GM12873 (cell line): ENCODE measurements at regions not wholly inside any gene's neighbourhood (a gene's known extent, or its start where the extent isn't known, plus 50 kb on each side); places are given as distances from the start of the nearest gene placed in this dataset.

Experiments
- TF ChIP-seq, protein P1 (sequence below): IDR thresholded peaks from 2 replicates; pipeline ENCODE4 v1.5.1; 2012; ENCODE audit warnings: low read depth, mild to moderate bottlenecking, moderate library complexity, low read length, control low read depth; ENCODE audit not compliant: insufficient read depth; ENCODE audit errors: missing control alignments

DNA sequence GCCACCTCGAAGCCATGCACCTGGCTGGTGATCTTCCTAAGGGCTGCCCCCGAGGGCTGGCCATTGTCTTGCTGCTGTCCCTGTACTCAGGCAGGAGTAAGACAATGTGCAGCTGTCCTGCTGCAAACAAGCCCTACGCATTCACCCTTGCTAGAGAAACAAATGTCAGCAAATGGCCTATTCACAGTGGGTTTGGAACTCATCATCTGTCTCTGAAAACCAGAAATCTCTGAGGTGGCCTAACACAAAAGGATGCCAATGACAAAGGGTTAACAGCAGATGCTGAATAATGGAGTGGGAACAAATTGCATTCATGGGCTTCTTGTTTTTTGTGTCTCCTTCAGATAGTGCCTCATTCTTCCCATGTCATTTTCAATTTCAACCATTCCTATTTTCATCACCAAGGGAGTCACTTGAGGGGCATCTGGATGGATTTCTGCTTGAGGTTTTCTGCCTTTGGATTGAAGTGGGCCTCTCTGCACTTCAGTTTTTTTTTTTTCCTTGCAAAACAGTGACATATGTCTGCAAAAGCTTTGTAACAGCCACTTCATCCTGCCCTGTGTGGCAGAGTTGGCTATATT, 261.6 kb upstream of the VLDLR start:
- TF ChIP-seq, protein P1, sequence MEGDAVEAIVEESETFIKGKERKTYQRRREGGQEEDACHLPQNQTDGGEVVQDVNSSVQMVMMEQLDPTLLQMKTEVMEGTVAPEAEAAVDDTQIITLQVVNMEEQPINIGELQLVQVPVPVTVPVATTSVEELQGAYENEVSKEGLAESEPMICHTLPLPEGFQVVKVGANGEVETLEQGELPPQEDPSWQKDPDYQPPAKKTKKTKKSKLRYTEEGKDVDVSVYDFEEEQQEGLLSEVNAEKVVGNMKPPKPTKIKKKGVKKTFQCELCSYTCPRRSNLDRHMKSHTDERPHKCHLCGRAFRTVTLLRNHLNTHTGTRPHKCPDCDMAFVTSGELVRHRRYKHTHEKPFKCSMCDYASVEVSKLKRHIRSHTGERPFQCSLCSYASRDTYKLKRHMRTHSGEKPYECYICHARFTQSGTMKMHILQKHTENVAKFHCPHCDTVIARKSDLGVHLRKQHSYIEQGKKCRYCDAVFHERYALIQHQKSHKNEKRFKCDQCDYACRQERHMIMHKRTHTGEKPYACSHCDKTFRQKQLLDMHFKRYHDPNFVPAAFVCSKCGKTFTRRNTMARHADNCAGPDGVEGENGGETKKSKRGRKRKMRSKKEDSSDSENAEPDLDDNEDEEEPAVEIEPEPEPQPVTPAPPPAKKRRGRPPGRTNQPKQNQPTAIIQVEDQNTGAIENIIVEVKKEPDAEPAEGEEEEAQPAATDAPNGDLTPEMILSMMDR: no peak

DNA sequence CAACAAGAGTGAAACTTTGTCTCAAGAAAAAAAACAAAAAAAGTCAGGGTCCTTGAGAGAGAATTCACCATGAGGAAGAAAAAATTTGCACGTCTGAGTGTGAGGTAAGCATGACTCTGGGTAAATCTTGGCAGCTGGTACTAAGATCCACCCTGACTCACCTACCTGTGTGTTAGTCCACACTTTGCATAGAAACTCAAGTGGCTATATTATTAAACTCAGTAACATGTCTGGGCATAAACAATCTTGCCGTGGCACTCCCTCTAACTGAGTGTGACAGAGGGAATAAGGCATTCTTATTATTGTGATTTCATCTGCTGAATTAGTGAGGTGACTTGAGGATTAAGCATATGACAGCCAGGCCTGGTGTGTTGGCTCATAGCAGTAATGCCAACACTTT, 259.4 kb upstream of the VLDLR start:
- TF ChIP-seq, protein P1: no peak

DNA sequence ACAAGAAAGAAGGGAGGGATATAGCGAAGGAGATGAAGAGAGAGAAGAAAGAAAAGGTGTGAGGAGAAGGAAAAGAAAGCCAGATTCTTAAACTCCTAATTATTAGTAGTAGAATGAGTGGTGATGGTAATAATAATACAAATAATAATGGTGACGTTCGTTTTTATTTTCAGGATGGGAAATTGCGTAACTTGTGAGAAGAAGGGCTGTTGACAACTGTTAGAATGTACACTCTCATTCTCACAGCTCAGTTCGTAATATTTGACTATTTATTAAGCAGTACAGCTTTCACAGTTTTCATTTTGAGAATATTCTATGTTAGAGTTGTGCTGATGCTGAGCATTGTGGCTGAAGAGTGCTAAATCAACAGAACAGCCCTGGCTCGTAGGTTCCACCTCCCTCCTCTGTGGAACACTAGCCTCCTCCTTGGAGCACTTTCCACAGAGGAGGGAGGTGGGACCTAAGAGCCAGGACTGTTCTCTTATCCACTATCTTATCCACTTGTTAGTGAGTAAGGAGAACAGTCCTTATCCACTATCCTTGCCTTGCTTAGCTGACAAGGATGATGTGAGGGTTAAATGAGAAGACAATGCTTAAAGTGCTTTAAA, 258.3 kb upstream of the VLDLR start:
- TF ChIP-seq, protein P1: no peak

DNA sequence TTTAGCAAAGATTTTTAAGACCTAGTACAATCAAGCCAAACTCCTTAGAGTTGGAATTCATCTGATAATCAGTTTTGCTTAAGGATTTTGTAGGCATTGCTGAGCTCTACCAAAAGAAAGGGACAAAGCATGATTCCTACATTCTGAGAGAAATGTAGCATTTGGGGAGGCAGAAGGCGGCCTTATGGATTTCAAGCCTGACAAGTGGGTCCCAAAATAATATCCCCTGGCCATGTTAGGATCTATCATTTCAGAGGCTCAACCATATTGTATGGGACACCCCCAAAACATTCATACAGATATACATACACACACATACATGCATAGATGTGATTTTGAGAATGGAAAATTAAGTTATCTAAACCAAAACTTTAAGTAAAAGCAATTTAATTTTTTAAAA, 257.8 kb upstream of the VLDLR start:
- TF ChIP-seq, protein P1: no peak

DNA sequence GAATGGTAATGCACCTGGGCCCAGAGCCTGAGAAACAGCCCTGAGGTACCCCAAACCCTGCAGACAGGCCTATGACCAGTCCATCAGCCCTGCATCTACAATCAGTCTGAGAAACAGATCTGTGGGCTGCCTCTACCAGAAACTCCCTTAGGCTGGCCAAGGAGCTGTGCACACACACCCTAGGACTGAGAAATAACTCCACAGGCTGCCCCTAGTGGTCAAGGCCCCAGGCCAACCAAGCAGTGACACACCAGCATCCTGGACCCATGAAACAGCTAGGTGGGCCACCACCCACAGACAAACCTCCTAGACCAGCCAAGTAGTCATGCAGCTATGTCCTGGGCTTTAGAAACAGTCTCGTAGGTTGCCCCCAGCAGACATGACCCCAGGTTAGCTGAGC, 253.6 kb upstream of the VLDLR start:
- TF ChIP-seq, protein P1: peak; percentile 41

DNA sequence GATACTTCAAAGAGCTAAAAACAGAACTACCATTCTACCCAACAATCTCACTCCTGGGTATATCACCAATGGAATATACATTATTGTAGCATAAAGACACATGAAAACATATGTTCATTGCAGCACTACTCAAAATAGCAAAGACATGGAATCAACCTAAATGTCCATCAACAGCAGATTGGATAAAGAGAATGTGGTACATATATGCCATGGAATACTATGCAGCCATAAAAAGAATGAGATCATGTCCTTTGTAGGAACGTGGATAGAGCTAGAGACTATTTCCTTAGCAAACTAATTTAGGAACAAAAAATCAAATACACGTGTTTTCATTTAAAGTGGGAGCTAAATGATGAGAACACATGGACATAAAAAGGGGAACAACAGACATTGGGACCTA, 247.9 kb upstream of the VLDLR start:
- TF ChIP-seq, protein P1: no peak

DNA sequence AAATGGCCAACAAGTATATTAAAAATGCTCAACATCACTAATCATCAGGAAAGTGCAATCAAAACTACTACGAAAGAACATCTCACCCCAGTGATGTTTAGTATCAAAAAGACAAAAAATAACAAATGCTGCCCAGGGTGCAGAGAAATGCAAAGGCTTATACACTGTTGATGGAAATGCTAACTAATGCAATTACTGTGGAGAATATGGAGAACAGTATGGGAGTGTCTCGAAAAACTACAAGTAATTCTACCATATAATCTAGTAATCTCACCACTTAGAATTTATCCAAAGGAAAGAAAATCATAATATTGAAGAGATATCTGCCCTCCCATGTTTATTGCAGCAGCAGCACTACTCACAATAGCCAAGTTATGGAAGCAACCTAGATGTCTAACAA, 246.5 kb upstream of the VLDLR start:
- TF ChIP-seq, protein P1: no peak
